ENCODE measurements at regions not wholly inside any gene's neighbourhood (a gene's known extent, or its start where the extent isn't known, plus 50 kb on each side); places are given as distances from the start of the nearest gene placed in this dataset.
A peak's percentile ranks its signal among the peaks of the same experiment; 100 is the strongest.

DNA sequence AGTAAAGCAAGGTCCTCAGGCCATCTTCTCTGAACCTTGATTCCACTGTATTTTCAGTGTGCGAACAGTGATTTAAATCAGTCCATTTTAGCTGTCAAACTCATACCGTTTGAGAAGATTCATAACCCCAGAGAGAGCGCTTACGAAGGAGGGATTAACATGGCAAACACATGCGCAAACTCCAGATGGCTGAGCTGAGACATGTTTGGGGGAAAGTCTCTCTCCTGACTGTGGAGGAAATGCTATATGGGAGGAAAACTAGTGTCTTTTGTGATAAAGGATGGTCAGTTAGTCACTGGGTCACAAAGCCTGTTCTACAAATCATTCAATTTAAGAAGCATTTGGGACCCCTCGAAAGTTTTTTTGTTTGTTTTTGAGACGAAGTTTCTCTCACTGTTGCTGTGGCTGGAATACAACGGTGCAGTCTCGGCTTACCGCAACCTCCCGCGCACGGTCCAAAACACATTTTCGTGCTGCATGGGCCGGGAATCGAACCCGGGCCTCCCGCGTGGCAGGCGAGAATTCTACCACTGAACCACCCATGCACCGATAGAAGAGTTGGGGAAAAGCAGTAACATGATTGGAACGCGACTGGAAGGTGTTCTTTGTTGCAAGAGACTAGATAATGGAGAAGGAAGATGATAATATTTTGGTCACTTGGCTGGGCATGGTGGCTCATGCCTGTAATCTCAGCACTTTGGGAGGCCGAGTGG lies 58.4 kb upstream of the CXADR start:
- 13% methylated on average over 24 of the region's 24 CpGs for WGBS
- no peaks in the 10 kb centered on the region for H3K27me3 ChIP-seq
- no peak overlapping the region for H3K27ac ChIP-seq
- H3K9me3 ChIP-seq = no peaks in the 10 kb centered on the region
- peaks cover 18% of the 10 kb centered on the region for H3K4me1 ChIP-seq
- no peak overlapping the region for H3K4me3 ChIP-seq
- no peaks in the 10 kb centered on the region for H3K36me3 ChIP-seq
- TF ChIP-seq, protein P1, sequence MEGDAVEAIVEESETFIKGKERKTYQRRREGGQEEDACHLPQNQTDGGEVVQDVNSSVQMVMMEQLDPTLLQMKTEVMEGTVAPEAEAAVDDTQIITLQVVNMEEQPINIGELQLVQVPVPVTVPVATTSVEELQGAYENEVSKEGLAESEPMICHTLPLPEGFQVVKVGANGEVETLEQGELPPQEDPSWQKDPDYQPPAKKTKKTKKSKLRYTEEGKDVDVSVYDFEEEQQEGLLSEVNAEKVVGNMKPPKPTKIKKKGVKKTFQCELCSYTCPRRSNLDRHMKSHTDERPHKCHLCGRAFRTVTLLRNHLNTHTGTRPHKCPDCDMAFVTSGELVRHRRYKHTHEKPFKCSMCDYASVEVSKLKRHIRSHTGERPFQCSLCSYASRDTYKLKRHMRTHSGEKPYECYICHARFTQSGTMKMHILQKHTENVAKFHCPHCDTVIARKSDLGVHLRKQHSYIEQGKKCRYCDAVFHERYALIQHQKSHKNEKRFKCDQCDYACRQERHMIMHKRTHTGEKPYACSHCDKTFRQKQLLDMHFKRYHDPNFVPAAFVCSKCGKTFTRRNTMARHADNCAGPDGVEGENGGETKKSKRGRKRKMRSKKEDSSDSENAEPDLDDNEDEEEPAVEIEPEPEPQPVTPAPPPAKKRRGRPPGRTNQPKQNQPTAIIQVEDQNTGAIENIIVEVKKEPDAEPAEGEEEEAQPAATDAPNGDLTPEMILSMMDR (IDR thresholded peaks at IDR 0.05) = no peak
- TF ChIP-seq POLR2A (IDR thresholded peaks at IDR 0.05) (no peak), EP300 (IDR thresholded peaks at IDR 0.05) (no peak), POLR2AphosphoS5 (IDR thresholded peaks at IDR 0.05) (no peak)
- DNase-seq (ENCODE audit: low spot score in 2 of 2) = peak in 1 of 2 donors; percentile 73

DNA sequence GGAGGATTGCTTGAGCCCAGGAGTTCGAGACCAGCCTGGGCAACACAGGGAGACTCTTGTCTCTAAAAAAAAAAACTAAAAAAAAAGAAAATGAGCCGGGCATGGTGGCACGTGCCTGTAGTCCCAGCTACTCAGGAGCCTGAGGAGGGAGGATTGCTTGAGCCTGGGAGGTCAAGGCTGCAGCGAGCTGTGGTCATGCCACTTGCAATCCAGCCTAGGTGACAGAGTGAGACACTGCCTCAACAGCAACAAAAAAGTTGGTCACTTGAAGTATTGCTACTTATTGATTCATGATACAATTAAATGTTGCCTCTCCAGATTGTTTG lies 57.9 kb upstream of the CXADR start:
- TF ChIP-seq POLR2A (IDR thresholded peaks at IDR 0.05) (no peak), POLR2AphosphoS5 (IDR thresholded peaks at IDR 0.05) (no peak), EP300 (IDR thresholded peaks at IDR 0.05) (no peak)
- TF ChIP-seq, protein P1 (IDR thresholded peaks at IDR 0.05) = no peak
- no peaks in the 10 kb centered on the region for H3K27me3 ChIP-seq
- 77% methylated on average over 4 of the region's 4 CpGs for WGBS
- H3K4me3 ChIP-seq = no peak overlapping the region
- H3K36me3 ChIP-seq = no peaks in the 10 kb centered on the region
- no peaks in the 10 kb centered on the region for H3K9me3 ChIP-seq
- H3K27ac ChIP-seq = no peak overlapping the region
- DNase-seq (ENCODE audit: low spot score in 2 of 2) = no peak
- H3K4me1 ChIP-seq = peaks cover 18% of the 10 kb centered on the region

DNA sequence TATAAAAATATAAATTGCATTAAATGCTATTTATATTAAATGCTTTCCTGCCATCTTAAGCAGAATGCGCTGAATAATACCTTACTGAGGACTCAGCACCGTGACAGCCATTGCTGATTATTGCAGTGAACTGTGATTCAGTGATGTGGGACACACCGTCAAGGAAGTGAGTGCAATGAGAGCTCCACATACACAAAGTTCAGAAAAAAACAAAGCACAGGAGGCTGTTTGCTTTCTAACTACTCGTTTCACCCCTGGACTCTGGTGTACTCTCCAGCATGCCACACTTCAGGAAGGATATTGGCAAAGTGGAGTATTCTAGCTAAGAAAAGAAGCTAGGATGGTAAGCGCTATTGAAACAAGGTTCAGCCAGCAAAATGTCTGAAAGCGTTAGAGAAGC lies 57.4 kb upstream of the CXADR start:
- Histone ChIP-seq H3K4me1 (peaks cover 18% of the 10 kb centered on the region), H3K27me3 (no peaks in the 10 kb centered on the region), H3K27ac (no peak overlapping the region), H3K9me3 (no peaks in the 10 kb centered on the region), H3K4me3 (no peak overlapping the region), H3K36me3 (no peaks in the 10 kb centered on the region)
- TF ChIP-seq, protein P1 (IDR thresholded peaks at IDR 0.05) = no peak
- TF ChIP-seq POLR2AphosphoS5 (IDR thresholded peaks at IDR 0.05) = no peak
- no peak for TF ChIP-seq EP300 (IDR thresholded peaks at IDR 0.05)
- TF ChIP-seq POLR2A (IDR thresholded peaks at IDR 0.05) = no peak
- no peak for DNase-seq (ENCODE audit: low spot score in 2 of 2)
- WGBS = 85% methylated on average over 6 of the region's 6 CpGs

DNA sequence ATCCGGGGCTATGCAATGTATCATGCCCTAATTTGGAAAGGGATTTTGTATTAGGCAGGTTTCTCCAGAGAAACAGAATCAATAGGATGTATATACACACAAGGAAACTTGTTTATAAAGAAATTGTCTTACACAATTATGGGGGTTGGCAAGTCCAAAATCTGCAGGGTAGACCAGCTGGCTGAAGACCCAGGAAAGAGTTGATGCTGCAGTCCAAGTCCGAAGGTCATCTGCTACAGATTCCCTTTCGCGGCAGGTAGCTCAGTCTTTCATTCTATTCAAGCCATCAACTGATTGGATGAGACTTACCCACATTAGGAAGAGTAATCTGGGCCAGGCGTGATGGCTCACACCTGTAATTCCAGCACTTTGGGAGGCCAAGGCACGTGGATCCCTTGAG lies 54.6 kb upstream of the CXADR start:
- H3K27ac ChIP-seq = no peak overlapping the region
- H3K9me3 ChIP-seq = no peaks in the 10 kb centered on the region
- WGBS = 84% methylated on average over 6 of the region's 6 CpGs
- H3K4me1 ChIP-seq = peaks cover 15% of the 10 kb centered on the region
- H3K36me3 ChIP-seq = no peaks in the 10 kb centered on the region
- no peak for DNase-seq (ENCODE audit: low spot score in 2 of 2)
- no peaks in the 10 kb centered on the region for H3K27me3 ChIP-seq
- no peak overlapping the region for H3K4me3 ChIP-seq
- no peak for TF ChIP-seq POLR2A (IDR thresholded peaks at IDR 0.05)
- TF ChIP-seq POLR2AphosphoS5 (IDR thresholded peaks at IDR 0.05) = no peak
- TF ChIP-seq, protein P1 (IDR thresholded peaks at IDR 0.05) = no peak
- TF ChIP-seq EP300 (IDR thresholded peaks at IDR 0.05) = no peak

DNA sequence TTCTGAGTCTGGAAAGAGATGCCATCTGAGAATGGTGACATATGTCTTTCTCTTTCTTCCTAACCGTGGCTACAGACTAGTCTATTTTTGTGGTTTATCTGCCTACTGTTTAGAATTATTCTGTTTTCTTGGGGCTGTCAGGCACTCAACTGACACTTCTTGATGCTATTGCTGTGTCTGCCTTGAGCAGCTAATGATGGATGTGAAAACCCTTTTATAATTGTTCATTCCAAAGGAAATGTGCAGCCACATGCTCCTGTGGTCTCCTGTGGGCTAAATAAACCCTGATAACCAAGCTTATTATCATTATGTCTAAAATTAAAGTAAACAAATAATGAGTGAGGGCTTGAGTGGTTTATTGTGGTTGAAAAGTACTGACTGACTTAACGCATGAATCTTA lies 52.7 kb upstream of the CXADR start:
- TF ChIP-seq POLR2A (IDR thresholded peaks at IDR 0.05) = no peak
- TF ChIP-seq, protein P1 (IDR thresholded peaks at IDR 0.05) = no peak
- no peak for TF ChIP-seq POLR2AphosphoS5 (IDR thresholded peaks at IDR 0.05)
- TF ChIP-seq EP300 (IDR thresholded peaks at IDR 0.05) = no peak
- peaks cover 10% of the 10 kb centered on the region for H3K4me1 ChIP-seq

More for the DNA sequence above, 52.7 kb upstream of the CXADR start:
- Histone ChIP-seq H3K27ac (no peak overlapping the region), H3K4me3 (no peak overlapping the region), H3K36me3 (no peaks in the 10 kb centered on the region), H3K9me3 (no peaks in the 10 kb centered on the region), H3K27me3 (no peaks in the 10 kb centered on the region)
- no peak for DNase-seq (ENCODE audit: low spot score in 2 of 2)
- 42% methylated on average over 2 of the region's 2 CpGs for WGBS

Measured in suprapubic skin (tissue), 4 donors.